SU-DHL-6 (cell line): ENCODE measurements at regions not wholly inside any gene's neighbourhood (a gene's known extent, or its start where the extent isn't known, plus 50 kb on each side); places are given as distances from the start of the nearest gene placed in this dataset.

Experiments used
- H2AFZ ChIP-seq: fragments of 200-600 bp; sonication (generic); 2 replicates; pipeline ENCODE4 v1.6.1; 2014; ENCODE audit warnings: low read depth, mild to moderate bottlenecking, moderate library complexity, mixed read lengths, antibody characterized with exemption, low read length; ENCODE audit not compliant: severe bottlenecking
- H3F3A ChIP-seq: fragments of 200-600 bp; shearing (Covaris generic); 2 replicates; pipeline ENCODE4 v1.6.0; 2016; ENCODE audit warnings: antibody characterized with exemption, mild to moderate bottlenecking; ENCODE audit not compliant: insufficient read depth
- H3K27ac ChIP-seq: fragments of 200-600 bp; sonication (generic); 2 replicates; pipeline ENCODE4 v1.5.1; 2016; ENCODE audit warnings: low read depth, mild to moderate bottlenecking, low read length, moderate library complexity, mixed read lengths
- H3K27me3 ChIP-seq: fragments of 200-600 bp; sonication (generic), shearing (Covaris generic); 2 replicates; pipeline ENCODE4 v1.6.0; 2014; ENCODE audit warnings: mild to moderate bottlenecking, low read length
- H3K36me3 ChIP-seq: fragments of 200-600 bp; sonication (generic); 2 replicates; pipeline ENCODE4 v1.6.1; 2014; ENCODE audit warnings: mild to moderate bottlenecking, low read length, mixed read lengths
- H3K4me2 ChIP-seq: fragments of 300-600, 200-600 bp; shearing (Covaris generic), sonication (generic); 2 replicates; pipeline ENCODE4 v1.6.0; 2014; ENCODE audit warnings: low read length, low read depth, mild to moderate bottlenecking; ENCODE audit not compliant: poor library complexity, severe bottlenecking
- H3K4me3 ChIP-seq: fragments of 200-600 bp; sonication (generic); 2 replicates; pipeline ENCODE4 v1.5.1; 2014; ENCODE audit warnings: antibody characterized with exemption, low read length, mild to moderate bottlenecking, mixed read lengths; ENCODE audit not compliant: insufficient read depth, poor library complexity, severe bottlenecking
- H3K79me2 ChIP-seq: fragments of 200-600 bp; sonication (generic); 2 replicates; pipeline ENCODE4 v1.6.1; 2014; ENCODE audit warnings: mild to moderate bottlenecking, low read length, moderate library complexity; ENCODE audit not compliant: insufficient read depth
- H3K9ac ChIP-seq: fragments of 200-600 bp; sonication (generic); 2 replicates; pipeline ENCODE4 v1.7.0; 2014; ENCODE audit warnings: mild to moderate bottlenecking, low read length
- H3K9me2 ChIP-seq: fragments of 200-600 bp; sonication (generic); replicated peaks from 2 replicates; pipeline ENCODE4 v1.6.1; 2014; ENCODE audit warnings: low read length; ENCODE audit not compliant: insufficient read depth
- H3K9me3 ChIP-seq: fragments of 200-600 bp; sonication (generic); 2 replicates; pipeline ENCODE4 v1.6.1; 2014; ENCODE audit warnings: low read length, mixed read lengths; ENCODE audit not compliant: insufficient read depth
- H4K20me1 ChIP-seq: fragments of 200-600 bp; sonication (generic); 2 replicates; pipeline ENCODE4 v1.6.1; 2014; ENCODE audit warnings: low read depth, mild to moderate bottlenecking, antibody characterized with exemption, low read length, moderate library complexity, mixed read lengths
- EZH2phosphoT487 ChIP-seq: fragments of 200-600 bp; sonication (generic), shearing (Covaris generic); conservative IDR thresholded peaks from 2 replicates; pipeline ENCODE4 v1.6.1; 2018; ENCODE audit warnings: mild to moderate bottlenecking, antibody characterized with exemption, low read length, moderate library complexity, mixed read lengths
- TF ChIP-seq, protein P1 (sequence below): fragments of 200-600 bp; sonication (generic); IDR thresholded peaks from one replicate; pipeline ENCODE4 v1.5.1; 2017; ENCODE audit warnings: antibody characterized with exemption, mild to moderate bottlenecking, low read length, moderate library complexity; ENCODE audit not compliant: insufficient read depth, poor library complexity, severe bottlenecking

- no peaks in the 10 kb centered on the region for H3K9me2 ChIP-seq
- H3F3A ChIP-seq = no peaks in the 10 kb centered on the region
- no peak overlapping the region for H2AFZ ChIP-seq
- TF ChIP-seq EZH2phosphoT487 = no peak
- H3K4me2 ChIP-seq = no peak overlapping the region
- no peaks in the 10 kb centered on the region for H3K27me3 ChIP-seq
- H4K20me1 ChIP-seq = no peaks in the 10 kb centered on the region
- no peaks in the 10 kb centered on the region for H3K79me2 ChIP-seq
- H3K9me3 ChIP-seq = no peaks in the 10 kb centered on the region
- H3K27ac ChIP-seq = no peak overlapping the region
- no peak overlapping the region for H3K9ac ChIP-seq
- no peak overlapping the region for H3K4me3 ChIP-seq
- no peaks in the 10 kb centered on the region for H3K36me3 ChIP-seq
These were observed 350.0 kb downstream of the CXCL12 start for GRCh38 chr10:44034946-44035345.

DNA sequence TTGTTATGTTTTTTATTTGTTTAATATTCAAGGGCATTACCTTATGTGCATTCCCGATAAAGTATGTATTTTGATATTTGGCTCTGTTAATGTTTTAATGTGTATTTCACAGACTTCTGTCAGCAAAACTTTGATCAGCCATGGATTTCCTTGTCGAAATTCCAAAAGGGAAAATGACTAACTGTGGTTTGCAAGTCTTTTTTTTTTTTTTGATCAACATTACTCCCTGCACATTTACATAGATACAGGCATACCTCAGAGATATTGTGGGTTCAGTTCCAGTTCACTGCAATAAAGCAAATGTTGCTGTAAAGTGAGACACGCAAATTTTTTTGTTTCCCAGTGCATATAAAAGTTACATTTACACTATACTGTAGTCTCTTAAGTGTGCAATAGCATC is 351.9 kb downstream of the CXCL12 start:
- no peaks in the 10 kb centered on the region for H3K9me3 ChIP-seq
- H3K4me3 ChIP-seq = no peak overlapping the region
- H3K27ac ChIP-seq = no peak overlapping the region
- H3K9me2 ChIP-seq = no peaks in the 10 kb centered on the region
- H3K79me2 ChIP-seq = no peaks in the 10 kb centered on the region
- H3K36me3 ChIP-seq = no peaks in the 10 kb centered on the region
- H2AFZ ChIP-seq = no peak overlapping the region
- no peak overlapping the region for H3K4me2 ChIP-seq
- TF ChIP-seq, protein P1, sequence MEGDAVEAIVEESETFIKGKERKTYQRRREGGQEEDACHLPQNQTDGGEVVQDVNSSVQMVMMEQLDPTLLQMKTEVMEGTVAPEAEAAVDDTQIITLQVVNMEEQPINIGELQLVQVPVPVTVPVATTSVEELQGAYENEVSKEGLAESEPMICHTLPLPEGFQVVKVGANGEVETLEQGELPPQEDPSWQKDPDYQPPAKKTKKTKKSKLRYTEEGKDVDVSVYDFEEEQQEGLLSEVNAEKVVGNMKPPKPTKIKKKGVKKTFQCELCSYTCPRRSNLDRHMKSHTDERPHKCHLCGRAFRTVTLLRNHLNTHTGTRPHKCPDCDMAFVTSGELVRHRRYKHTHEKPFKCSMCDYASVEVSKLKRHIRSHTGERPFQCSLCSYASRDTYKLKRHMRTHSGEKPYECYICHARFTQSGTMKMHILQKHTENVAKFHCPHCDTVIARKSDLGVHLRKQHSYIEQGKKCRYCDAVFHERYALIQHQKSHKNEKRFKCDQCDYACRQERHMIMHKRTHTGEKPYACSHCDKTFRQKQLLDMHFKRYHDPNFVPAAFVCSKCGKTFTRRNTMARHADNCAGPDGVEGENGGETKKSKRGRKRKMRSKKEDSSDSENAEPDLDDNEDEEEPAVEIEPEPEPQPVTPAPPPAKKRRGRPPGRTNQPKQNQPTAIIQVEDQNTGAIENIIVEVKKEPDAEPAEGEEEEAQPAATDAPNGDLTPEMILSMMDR = no peak
- TF ChIP-seq EZH2phosphoT487 = no peak
- H3K27me3 ChIP-seq = no peaks in the 10 kb centered on the region
- H4K20me1 ChIP-seq = no peaks in the 10 kb centered on the region
- no peaks in the 10 kb centered on the region for H3F3A ChIP-seq
- H3K9ac ChIP-seq = no peak overlapping the region

GRCh38 chr10:44032216-44032615 is 352.7 kb downstream of the CXCL12 start:
- H3K9me3 ChIP-seq = no peaks in the 10 kb centered on the region
- H3F3A ChIP-seq = no peaks in the 10 kb centered on the region
- H3K27me3 ChIP-seq = no peaks in the 10 kb centered on the region
- no peaks in the 10 kb centered on the region for H4K20me1 ChIP-seq
- no peak overlapping the region for H3K4me3 ChIP-seq
- no peak overlapping the region for H2AFZ ChIP-seq
- H3K9me2 ChIP-seq = no peaks in the 10 kb centered on the region
- H3K79me2 ChIP-seq = no peaks in the 10 kb centered on the region
- H3K36me3 ChIP-seq = no peaks in the 10 kb centered on the region
- H3K27ac ChIP-seq = no peak overlapping the region
- TF ChIP-seq, protein P1 = no peak
- no peak for TF ChIP-seq EZH2phosphoT487
- H3K9ac ChIP-seq = no peak overlapping the region
- H3K4me2 ChIP-seq = no peak overlapping the region

DNA sequence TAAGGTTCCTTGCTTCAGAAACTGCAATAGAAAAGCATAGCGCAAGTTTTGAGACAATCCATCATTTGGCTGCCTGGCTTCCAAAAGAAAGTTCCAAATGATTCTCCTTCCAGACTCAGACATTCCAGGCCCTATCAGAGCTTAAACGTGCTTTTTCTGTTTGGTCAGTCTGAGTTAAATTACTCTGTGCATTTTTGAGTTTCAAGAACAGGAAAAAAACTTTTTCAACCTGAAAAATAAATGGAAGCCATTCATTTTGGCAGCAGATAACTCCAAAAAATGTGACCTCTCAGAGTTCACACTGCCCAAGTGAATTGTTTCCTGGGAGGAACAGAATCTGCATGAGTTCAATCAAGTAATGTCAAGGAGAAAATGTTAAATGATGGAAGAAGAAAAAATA is 354.2 kb downstream of the CXCL12 start:
- no peak overlapping the region for H3K9ac ChIP-seq
- H3K36me3 ChIP-seq = no peaks in the 10 kb centered on the region
- TF ChIP-seq EZH2phosphoT487 = no peak
- TF ChIP-seq, protein P1 = no peak

More for the DNA sequence above, 354.2 kb downstream of the CXCL12 start:
- no peak overlapping the region for H3K4me2 ChIP-seq
- no peaks in the 10 kb centered on the region for H3K79me2 ChIP-seq
- H3K27ac ChIP-seq = no peak overlapping the region
- no peaks in the 10 kb centered on the region for H3F3A ChIP-seq
- no peaks in the 10 kb centered on the region for H4K20me1 ChIP-seq
- no peak overlapping the region for H2AFZ ChIP-seq
- no peaks in the 10 kb centered on the region for H3K9me2 ChIP-seq
- no peaks in the 10 kb centered on the region for H3K9me3 ChIP-seq
- H3K4me3 ChIP-seq = no peak overlapping the region
- no peaks in the 10 kb centered on the region for H3K27me3 ChIP-seq
